Bronchial epithelial cell (primary cell): ENCODE measurements at regions not wholly inside any gene's neighbourhood (a gene's known extent, or its start where the extent isn't known, plus 50 kb on each side); places are given as distances from the start of the nearest gene placed in this dataset.

Experiments
- DNase-seq: peaks from one replicate; pipeline ENCODE4 v3.0.0-alpha.2; 2010; ENCODE audit warnings: low read depth
- FAIRE-seq: peaks from 2 replicates; lab custom pipeline; 2011; peaks lifted over from hg19 to GRCh38; lab: Jason Lieb, UNC
- H3K27me3 ChIP-seq: 2 replicates; pipeline ENCODE4 v1.5.1; 2011; ENCODE audit warnings: low read length; ENCODE audit not compliant: control insufficient read depth, insufficient read depth
- H3K36me3 ChIP-seq: 2 replicates; pipeline ENCODE4 v1.5.1; 2011; ENCODE audit warnings: low read length; ENCODE audit not compliant: control insufficient read depth, insufficient read depth
- H3K4me3 ChIP-seq: 2 replicates; pipeline ENCODE4 v1.5.1; 2011; ENCODE audit warnings: mild to moderate bottlenecking, low read depth, low read length, control low read depth
- TF ChIP-seq, protein P1 (sequence below): IDR thresholded peaks from 2 replicates; pipeline ENCODE4 v1.5.1; 2011; ENCODE audit warnings: mild to moderate bottlenecking, moderate library complexity, low read length, control low read depth, inconsistent platforms; ENCODE audit not compliant: insufficient read depth, severe bottlenecking

GRCh38 chr4:20433097-20433705, 181.5 kb downstream of the SLIT2 start:
- FAIRE-seq (no peak), DNase-seq (no peak)
- TF ChIP-seq, protein P1, sequence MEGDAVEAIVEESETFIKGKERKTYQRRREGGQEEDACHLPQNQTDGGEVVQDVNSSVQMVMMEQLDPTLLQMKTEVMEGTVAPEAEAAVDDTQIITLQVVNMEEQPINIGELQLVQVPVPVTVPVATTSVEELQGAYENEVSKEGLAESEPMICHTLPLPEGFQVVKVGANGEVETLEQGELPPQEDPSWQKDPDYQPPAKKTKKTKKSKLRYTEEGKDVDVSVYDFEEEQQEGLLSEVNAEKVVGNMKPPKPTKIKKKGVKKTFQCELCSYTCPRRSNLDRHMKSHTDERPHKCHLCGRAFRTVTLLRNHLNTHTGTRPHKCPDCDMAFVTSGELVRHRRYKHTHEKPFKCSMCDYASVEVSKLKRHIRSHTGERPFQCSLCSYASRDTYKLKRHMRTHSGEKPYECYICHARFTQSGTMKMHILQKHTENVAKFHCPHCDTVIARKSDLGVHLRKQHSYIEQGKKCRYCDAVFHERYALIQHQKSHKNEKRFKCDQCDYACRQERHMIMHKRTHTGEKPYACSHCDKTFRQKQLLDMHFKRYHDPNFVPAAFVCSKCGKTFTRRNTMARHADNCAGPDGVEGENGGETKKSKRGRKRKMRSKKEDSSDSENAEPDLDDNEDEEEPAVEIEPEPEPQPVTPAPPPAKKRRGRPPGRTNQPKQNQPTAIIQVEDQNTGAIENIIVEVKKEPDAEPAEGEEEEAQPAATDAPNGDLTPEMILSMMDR = no peak
- H3K4me3 ChIP-seq = no peak overlapping the region
- H3K27me3 ChIP-seq = no peaks in the 10 kb centered on the region
- H3K36me3 ChIP-seq = no peaks in the 10 kb centered on the region

DNA sequence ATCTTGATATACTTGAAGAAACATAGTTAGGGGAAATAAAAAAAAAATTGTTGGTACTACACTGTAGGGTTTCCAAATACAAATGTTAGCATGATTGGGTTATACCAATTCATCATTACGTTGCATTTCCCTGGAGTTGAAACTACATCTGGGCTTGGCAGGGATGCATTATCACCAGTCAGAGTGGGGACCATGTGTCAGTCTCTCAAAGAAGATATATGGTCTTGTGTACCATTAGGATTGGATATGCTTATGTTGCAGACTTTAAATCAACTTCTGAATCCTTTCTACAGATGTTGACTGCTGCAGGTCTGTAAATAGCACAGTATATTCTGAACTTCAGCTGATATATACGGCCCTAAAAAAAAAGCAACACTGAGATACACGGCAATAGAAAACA, 188.5 kb downstream of the SLIT2 start:
- Histone ChIP-seq H3K36me3 (no peaks in the 10 kb centered on the region), H3K4me3 (no peak overlapping the region), H3K27me3 (no peaks in the 10 kb centered on the region)
- TF ChIP-seq, protein P1 = no peak
- DNase-seq = no peak
- FAIRE-seq = no peak

GRCh38 chr4:20443015-20443805, 191.5 kb downstream of the SLIT2 start:
- DNase-seq (no peak), FAIRE-seq (no peak)
- H3K4me3 ChIP-seq = no peak overlapping the region
- H3K27me3 ChIP-seq = no peaks in the 10 kb centered on the region
- no peaks in the 10 kb centered on the region for H3K36me3 ChIP-seq
- TF ChIP-seq, protein P1 = no peak

GRCh38 chr4:20444599-20445337, 193.1 kb downstream of the SLIT2 start:
- TF ChIP-seq, protein P1 = no peak
- no peak for FAIRE-seq
- H3K27me3 ChIP-seq = no peaks in the 10 kb centered on the region

DNA sequence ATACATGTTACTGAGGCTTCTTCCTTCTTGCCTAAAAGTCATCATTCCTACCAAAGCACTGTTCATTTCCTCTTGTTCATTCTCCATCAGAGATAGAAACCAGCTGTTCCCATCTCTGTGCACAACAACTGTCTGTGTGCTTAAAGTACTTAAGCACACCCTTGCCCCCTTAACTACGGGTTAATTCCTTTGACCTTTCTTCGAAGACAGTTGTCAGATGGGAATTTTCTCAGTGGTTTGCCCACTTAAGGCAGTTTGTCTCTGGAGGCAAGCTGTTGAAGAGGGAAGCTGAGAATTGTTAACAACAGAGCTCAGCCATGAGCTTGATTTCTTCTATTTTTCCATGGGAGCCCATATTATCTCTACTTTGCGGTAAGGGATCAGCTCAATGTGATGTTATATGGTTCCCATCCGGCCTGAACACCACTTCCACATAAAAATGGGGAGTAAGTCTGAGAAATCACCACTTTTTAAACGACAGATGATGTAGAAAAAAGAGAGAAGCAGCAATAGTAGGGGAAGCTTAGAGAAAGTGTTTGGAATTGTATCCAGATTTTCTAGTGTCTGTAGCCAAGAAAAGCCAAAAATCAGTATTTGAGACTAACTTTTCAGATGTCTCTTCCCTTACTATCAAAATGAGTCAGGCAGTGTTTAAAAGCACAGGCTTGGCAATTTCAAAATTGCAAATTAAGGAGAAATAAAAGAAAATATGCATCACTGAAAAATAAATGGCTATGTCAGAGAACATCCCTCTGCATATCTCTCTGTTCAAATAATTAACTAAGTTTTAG, 194.4 kb downstream of the SLIT2 start:
- no peaks in the 10 kb centered on the region for H3K27me3 ChIP-seq
- DNase-seq = no peak
- no peak overlapping the region for H3K4me3 ChIP-seq
- TF ChIP-seq, protein P1 = no peak
- no peaks in the 10 kb centered on the region for H3K36me3 ChIP-seq
- no peak for FAIRE-seq

More at GRCh38 chr4:20444599-20445337, 193.1 kb downstream of the SLIT2 start:
- no peak for DNase-seq
- Histone ChIP-seq H3K36me3 (no peaks in the 10 kb centered on the region), H3K4me3 (no peak overlapping the region)
